GM23338 (cell line): ENCODE measurements at regions not wholly inside any gene's neighbourhood (a gene's known extent, or its start where the extent isn't known, plus 50 kb on each side); places are given as distances from the start of the nearest gene placed in this dataset.

Source experiments
- CREB1 ChIP-seq: fragments of 250-450 bp; sonication (Bioruptor Pico); IDR thresholded peaks from 2 replicates; pipeline ENCODE4 v1.5.0; 2020; ENCODE audit warnings: low read depth, mild to moderate bottlenecking, moderate library complexity
- EZH2 ChIP-seq: fragments of 200-600 bp; sonication (generic); IDR thresholded peaks from one replicate; pipeline ENCODE4 v1.8.0; 2017; ENCODE audit warnings: antibody characterized with exemption, mild to moderate bottlenecking, low read depth; ENCODE audit not compliant: unreplicated experiment
- ZNF331 ChIP-seq: fragments of 250-450 bp; sonication (Bioruptor Pico); IDR thresholded peaks from 2 replicates; pipeline ENCODE4 v1.5.0; 2020; ENCODE audit warnings: low read depth, mild to moderate bottlenecking, moderate library complexity
- TF ChIP-seq, protein P1 (sequence below), 2 experiments: fragments of 200-600 bp in 1 of 2; sonication (generic) in 1 of 2; conservative IDR thresholded peaks; 2 replicates each; pipeline versions ENCODE4 v1.5.1 to v1.6.1; 2016 to 2017; ENCODE audit warnings: antibody characterized with exemption in 2 of 2, low read depth in 2 of 2, mild to moderate bottlenecking in 2 of 2, moderate library complexity in 1 of 2
- TF ChIP-seq, protein P2 (sequence below): IDR thresholded peaks from one replicate; pipeline ENCODE4 v1.6.1; 2018; ENCODE audit warnings: antibody characterized with exemption; ENCODE audit not compliant: unreplicated experiment

DNA sequence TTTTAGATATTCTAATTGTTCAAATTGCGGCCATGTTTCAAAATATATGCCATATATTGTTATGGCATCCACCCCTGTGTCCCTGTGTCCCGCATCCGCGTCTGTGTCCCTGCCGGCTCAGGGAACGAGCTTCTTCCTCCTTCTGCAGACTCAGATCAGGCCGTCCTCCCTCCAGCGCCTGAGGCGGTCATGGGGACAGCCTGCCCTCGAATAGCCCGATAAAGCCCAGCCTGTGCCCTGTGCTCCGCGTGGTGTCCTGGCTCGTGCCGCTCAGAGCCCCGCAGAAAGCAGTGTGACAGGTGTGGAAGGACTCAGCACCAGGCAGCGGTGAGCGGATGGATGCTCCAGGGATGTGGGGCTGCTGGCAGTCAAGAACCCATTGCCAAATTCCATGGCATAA lies 663.4 kb upstream of the DEFB115 start:
- TF ChIP-seq, protein P1, sequence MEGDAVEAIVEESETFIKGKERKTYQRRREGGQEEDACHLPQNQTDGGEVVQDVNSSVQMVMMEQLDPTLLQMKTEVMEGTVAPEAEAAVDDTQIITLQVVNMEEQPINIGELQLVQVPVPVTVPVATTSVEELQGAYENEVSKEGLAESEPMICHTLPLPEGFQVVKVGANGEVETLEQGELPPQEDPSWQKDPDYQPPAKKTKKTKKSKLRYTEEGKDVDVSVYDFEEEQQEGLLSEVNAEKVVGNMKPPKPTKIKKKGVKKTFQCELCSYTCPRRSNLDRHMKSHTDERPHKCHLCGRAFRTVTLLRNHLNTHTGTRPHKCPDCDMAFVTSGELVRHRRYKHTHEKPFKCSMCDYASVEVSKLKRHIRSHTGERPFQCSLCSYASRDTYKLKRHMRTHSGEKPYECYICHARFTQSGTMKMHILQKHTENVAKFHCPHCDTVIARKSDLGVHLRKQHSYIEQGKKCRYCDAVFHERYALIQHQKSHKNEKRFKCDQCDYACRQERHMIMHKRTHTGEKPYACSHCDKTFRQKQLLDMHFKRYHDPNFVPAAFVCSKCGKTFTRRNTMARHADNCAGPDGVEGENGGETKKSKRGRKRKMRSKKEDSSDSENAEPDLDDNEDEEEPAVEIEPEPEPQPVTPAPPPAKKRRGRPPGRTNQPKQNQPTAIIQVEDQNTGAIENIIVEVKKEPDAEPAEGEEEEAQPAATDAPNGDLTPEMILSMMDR (conservative IDR thresholded peaks at IDR 0.05; ENCODE audit: low read depth in 2 of 2) = no peak
- TF ChIP-seq, protein P2, sequence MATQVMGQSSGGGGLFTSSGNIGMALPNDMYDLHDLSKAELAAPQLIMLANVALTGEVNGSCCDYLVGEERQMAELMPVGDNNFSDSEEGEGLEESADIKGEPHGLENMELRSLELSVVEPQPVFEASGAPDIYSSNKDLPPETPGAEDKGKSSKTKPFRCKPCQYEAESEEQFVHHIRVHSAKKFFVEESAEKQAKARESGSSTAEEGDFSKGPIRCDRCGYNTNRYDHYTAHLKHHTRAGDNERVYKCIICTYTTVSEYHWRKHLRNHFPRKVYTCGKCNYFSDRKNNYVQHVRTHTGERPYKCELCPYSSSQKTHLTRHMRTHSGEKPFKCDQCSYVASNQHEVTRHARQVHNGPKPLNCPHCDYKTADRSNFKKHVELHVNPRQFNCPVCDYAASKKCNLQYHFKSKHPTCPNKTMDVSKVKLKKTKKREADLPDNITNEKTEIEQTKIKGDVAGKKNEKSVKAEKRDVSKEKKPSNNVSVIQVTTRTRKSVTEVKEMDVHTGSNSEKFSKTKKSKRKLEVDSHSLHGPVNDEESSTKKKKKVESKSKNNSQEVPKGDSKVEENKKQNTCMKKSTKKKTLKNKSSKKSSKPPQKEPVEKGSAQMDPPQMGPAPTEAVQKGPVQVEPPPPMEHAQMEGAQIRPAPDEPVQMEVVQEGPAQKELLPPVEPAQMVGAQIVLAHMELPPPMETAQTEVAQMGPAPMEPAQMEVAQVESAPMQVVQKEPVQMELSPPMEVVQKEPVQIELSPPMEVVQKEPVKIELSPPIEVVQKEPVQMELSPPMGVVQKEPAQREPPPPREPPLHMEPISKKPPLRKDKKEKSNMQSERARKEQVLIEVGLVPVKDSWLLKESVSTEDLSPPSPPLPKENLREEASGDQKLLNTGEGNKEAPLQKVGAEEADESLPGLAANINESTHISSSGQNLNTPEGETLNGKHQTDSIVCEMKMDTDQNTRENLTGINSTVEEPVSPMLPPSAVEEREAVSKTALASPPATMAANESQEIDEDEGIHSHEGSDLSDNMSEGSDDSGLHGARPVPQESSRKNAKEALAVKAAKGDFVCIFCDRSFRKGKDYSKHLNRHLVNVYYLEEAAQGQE = no peak
- no peak for TF ChIP-seq ZNF331 (CRISPR knock-in tag)
- no peak for TF ChIP-seq CREB1 (CRISPR knock-in tag)
- TF ChIP-seq EZH2 = no peak
